Mesenchymal stem cell (in vitro differentiated cells and primary cell): ENCODE measurements at regions not wholly inside any gene's neighbourhood (a gene's known extent, or its start where the extent isn't known, plus 50 kb on each side); places are given as distances from the start of the nearest gene placed in this dataset.

Experiments
- DNase-seq: peaks from one replicate; pipeline ENCODE4 v3.0.0-alpha.2; 2013
- H2AFZ ChIP-seq: one replicate; pipeline ENCODE4 v1.6.1; 2013; ENCODE audit warnings: low read depth, mild to moderate bottlenecking, control low read depth, inconsistent platforms, low read length, moderate library complexity
- H2AK5ac ChIP-seq: 2 replicates; pipeline ENCODE4 v1.6.1; 2013; ENCODE audit warnings: low read length, moderate library complexity, mild to moderate bottlenecking, inconsistent platforms; ENCODE audit not compliant: severe bottlenecking
- H2BK120ac ChIP-seq: one replicate; pipeline ENCODE4 v1.6.1; 2013; ENCODE audit warnings: low read depth, mild to moderate bottlenecking, inconsistent platforms, low read length, moderate library complexity
- H2BK12ac ChIP-seq, 2 experiments: one replicate each; pipeline ENCODE4 v1.6.1; 2013; ENCODE audit warnings: inconsistent platforms in 2 of 2, low read length in 2 of 2, mild to moderate bottlenecking in 2 of 2, moderate library complexity in 2 of 2, control low read depth in 1 of 2
- H2BK15ac ChIP-seq: one replicate; pipeline ENCODE4 v1.6.1; 2013; ENCODE audit warnings: mild to moderate bottlenecking, low read depth, inconsistent platforms; ENCODE audit not compliant: poor library complexity, severe bottlenecking
- H2BK5ac ChIP-seq: 2 replicates; pipeline ENCODE4 v1.6.1; 2013; ENCODE audit warnings: low read depth, mild to moderate bottlenecking, low read length, control low read depth, inconsistent platforms; ENCODE audit not compliant: poor library complexity, severe bottlenecking
- H3K14ac ChIP-seq, 2 experiments: one replicate each; pipeline ENCODE4 v1.6.1; 2013; ENCODE audit warnings: inconsistent platforms in 2 of 2, low read length in 2 of 2, control low read depth in 1 of 2, mild to moderate bottlenecking in 1 of 2, moderate library complexity in 1 of 2
- H3K18ac ChIP-seq, 2 experiments: one replicate each; pipeline ENCODE4 v1.6.1; 2013; ENCODE audit warnings: inconsistent platforms in 2 of 2, low read length in 2 of 2, control low read depth in 1 of 2, low read depth in 1 of 2, mild to moderate bottlenecking in 1 of 2
- H3K23ac ChIP-seq, 2 experiments: one replicate each; pipeline ENCODE4 v1.6.1; 2013; ENCODE audit warnings: inconsistent platforms in 2 of 2, low read length in 2 of 2, mild to moderate bottlenecking in 2 of 2, moderate library complexity in 2 of 2, control low read depth in 1 of 2
- H3K27ac ChIP-seq: 2 replicates; pipeline ENCODE4 v1.5.1; 2013; ENCODE audit warnings: mild to moderate bottlenecking, moderate library complexity, low read length, control low read depth, inconsistent platforms; ENCODE audit not compliant: poor library complexity, severe bottlenecking
- H3K27me3 ChIP-seq, 2 experiments: 2 replicates each; pipeline versions ENCODE4 v1.6.1 to v1.7.0; 2013; ENCODE audit warnings: low read length in 2 of 2, mild to moderate bottlenecking in 2 of 2, moderate library complexity in 2 of 2, control low read depth in 1 of 2, inconsistent platforms in 1 of 2; ENCODE audit not compliant: control insufficient read depth in 1 of 2, insufficient read depth in 1 of 2
- H3K36me3 ChIP-seq, 2 experiments: 2 replicates each; pipeline versions ENCODE4 v1.6.1 to v1.7.0; 2013; ENCODE audit warnings: low read length in 2 of 2, control low read depth in 1 of 2, inconsistent platforms in 1 of 2, low read depth in 1 of 2, mild to moderate bottlenecking in 1 of 2; ENCODE audit not compliant: insufficient read depth in 2 of 2, control insufficient read depth in 1 of 2
- H3K4ac ChIP-seq, 2 experiments: one replicate each; pipeline ENCODE4 v1.6.1; 2013; ENCODE audit warnings: inconsistent platforms in 2 of 2, low read length in 2 of 2, mild to moderate bottlenecking in 2 of 2, moderate library complexity in 2 of 2, control low read depth in 1 of 2, low read depth in 1 of 2
- H3K4me1 ChIP-seq: 2 replicates; pipeline ENCODE4 v1.6.1; 2013; ENCODE audit warnings: low read depth, low read length, control low read depth; ENCODE audit not compliant: control insufficient read depth, insufficient read depth
- H3K4me2 ChIP-seq: 2 replicates; pipeline ENCODE4 v1.6.1; 2013; ENCODE audit warnings: low read length, mild to moderate bottlenecking, inconsistent platforms; ENCODE audit not compliant: poor library complexity, severe bottlenecking
- H3K4me3 ChIP-seq, 2 experiments: 2 replicates each; pipeline versions ENCODE4 v1.5.1 to v1.7.0; 2013; ENCODE audit warnings: low read length in 2 of 2, mild to moderate bottlenecking in 2 of 2, control low read depth in 1 of 2, low read depth in 1 of 2; ENCODE audit not compliant: insufficient read depth in 1 of 2
- H3K79me1 ChIP-seq: replicated peaks from 2 replicates; pipeline ENCODE4 v1.6.1; 2013; ENCODE audit warnings: mild to moderate bottlenecking, control low read depth, low read length, inconsistent platforms; ENCODE audit not compliant: poor library complexity, severe bottlenecking
- H3K9ac ChIP-seq: 2 replicates; pipeline ENCODE4 v1.7.0; 2013; ENCODE audit warnings: mild to moderate bottlenecking, low read length, moderate library complexity
- H3K9me3 ChIP-seq: 2 replicates; pipeline ENCODE4 v1.7.0; 2013; ENCODE audit warnings: mild to moderate bottlenecking, low read length; ENCODE audit not compliant: control insufficient read depth
- H4K8ac ChIP-seq: one replicate; pipeline ENCODE4 v1.6.1; 2013; ENCODE audit warnings: inconsistent platforms, mild to moderate bottlenecking, low read length, moderate library complexity
- H4K91ac ChIP-seq: one replicate; pipeline ENCODE4 v1.6.1; 2013; ENCODE audit warnings: mild to moderate bottlenecking, low read length, inconsistent platforms
- WGBS: methylation state at CpG from one replicate; pipeline ENCODE4 v1.1.7; 2013; ENCODE audit warnings: mixed read lengths; 5-methylcytosine and 5-hydroxymethylcytosine counted together

- Histone ChIP-seq H2BK12ac (no peak overlapping the region), H2BK15ac (no peak overlapping the region), H4K8ac (no peak overlapping the region), H3K14ac (no peak overlapping the region), H4K91ac (no peak overlapping the region), H2AFZ (no peak overlapping the region), H3K23ac (no peak overlapping the region), H3K9ac (no peak overlapping the region), H2BK120ac (no peak overlapping the region), H2BK5ac (no peak overlapping the region), H3K27ac (no peak overlapping the region), H3K4me1 (no peaks in the 10 kb centered on the region), H3K4ac (no peak overlapping the region), H3K18ac (no peak overlapping the region), H3K27me3 (no peaks in the 10 kb centered on the region), H3K79me1 (no peaks in the 10 kb centered on the region), H3K4me3 (no peak overlapping the region), H2AK5ac (no peak overlapping the region), H3K9me3 (no peaks in the 10 kb centered on the region), H3K36me3 (no peaks in the 10 kb centered on the region), H3K4me2 (no peak overlapping the region)
- DNase-seq, result no peak
- 80% methylated on average over 1 of the region's 2 CpGs for WGBS
These were observed 203.6 kb upstream of the DAB2 start for GRCh38 chr5:39628348-39628747.

- Histone ChIP-seq H2BK15ac (no peak overlapping the region), H2BK5ac (no peak overlapping the region), H3K4ac (no peak overlapping the region), H2BK120ac (no peak overlapping the region), H2BK12ac (no peak overlapping the region), H2AK5ac (no peak overlapping the region), H3K9ac (peak overlapping the region; percentile 45), H3K4me3 (no peak overlapping the region), H3K23ac (no peak overlapping the region), H3K18ac (no peak overlapping the region), H3K4me1 (no peaks in the 10 kb centered on the region), H3K14ac (no peak overlapping the region), H3K4me2 (no peak overlapping the region), H3K9me3 (no peaks in the 10 kb centered on the region), H3K27me3 (no peaks in the 10 kb centered on the region), H3K27ac (peak overlapping the region; percentile 17), H4K8ac (no peak overlapping the region), H3K36me3 (no peaks in the 10 kb centered on the region), H2AFZ (no peak overlapping the region), H4K91ac (no peak overlapping the region), H3K79me1 (no peaks in the 10 kb centered on the region)
- WGBS, result 82% methylated on average over 1 of the region's 2 CpGs
- no peak for DNase-seq
These were observed 200.1 kb upstream of the DAB2 start for GRCh38 chr5:39624890-39625289.

- Histone ChIP-seq H3K9ac (peak overlapping the region; percentile 45), H3K27ac (peak overlapping the region; percentile 17), H2BK15ac (no peak overlapping the region), H3K18ac (no peak overlapping the region), H3K23ac (no peak overlapping the region), H2BK5ac (no peak overlapping the region), H2BK12ac (no peak overlapping the region), H4K8ac (no peak overlapping the region), H3K4ac (no peak overlapping the region), H3K36me3 (no peaks in the 10 kb centered on the region), H3K14ac (no peak overlapping the region), H3K4me1 (no peaks in the 10 kb centered on the region), H3K4me3 (no peak overlapping the region), H4K91ac (no peak overlapping the region), H3K79me1 (no peaks in the 10 kb centered on the region), H3K9me3 (no peaks in the 10 kb centered on the region), H3K4me2 (no peak overlapping the region), H2AFZ (no peak overlapping the region), H3K27me3 (no peaks in the 10 kb centered on the region), H2AK5ac (no peak overlapping the region), H2BK120ac (no peak overlapping the region)
- peak; percentile 52 for DNase-seq
- WGBS, result no CpG with 5 or more reads among the region's 1 CpG
These were observed 199.6 kb upstream of the DAB2 start for GRCh38 chr5:39624268-39624886.

- H3K23ac ChIP-seq, result no peak overlapping the region
These were observed 198.6 kb upstream of the DAB2 start for GRCh38 chr5:39623291-39623865.

More at GRCh38 chr5:39623291-39623865, 198.6 kb upstream of the DAB2 start:
- Histone ChIP-seq H2BK5ac (peak overlapping the region; percentile 8), H3K4me2 (no peak overlapping the region), H2BK12ac (no peak overlapping the region), H2AFZ (no peak overlapping the region), H2BK120ac (no peak overlapping the region), H3K4me3 (no peak overlapping the region), H3K4ac (no peak overlapping the region), H2AK5ac (no peak overlapping the region), H2BK15ac (no peak overlapping the region), H3K27me3 (no peaks in the 10 kb centered on the region), H4K91ac (no peak overlapping the region), H4K8ac (no peak overlapping the region), H3K79me1 (no peaks in the 10 kb centered on the region), H3K14ac (no peak overlapping the region), H3K9ac (no peak overlapping the region), H3K9me3 (no peaks in the 10 kb centered on the region), H3K36me3 (no peaks in the 10 kb centered on the region), H3K4me1 (no peaks in the 10 kb centered on the region), H3K18ac (no peak overlapping the region), H3K27ac (no peak overlapping the region)
- WGBS, result no CpG with 5 or more reads among the region's 5 CpGs
- no peak for DNase-seq
